ENCODE measurements at regions not wholly inside any gene's neighbourhood (a gene's known extent, or its start where the extent isn't known, plus 50 kb on each side); places are given as distances from the start of the nearest gene placed in this dataset.

DNA sequence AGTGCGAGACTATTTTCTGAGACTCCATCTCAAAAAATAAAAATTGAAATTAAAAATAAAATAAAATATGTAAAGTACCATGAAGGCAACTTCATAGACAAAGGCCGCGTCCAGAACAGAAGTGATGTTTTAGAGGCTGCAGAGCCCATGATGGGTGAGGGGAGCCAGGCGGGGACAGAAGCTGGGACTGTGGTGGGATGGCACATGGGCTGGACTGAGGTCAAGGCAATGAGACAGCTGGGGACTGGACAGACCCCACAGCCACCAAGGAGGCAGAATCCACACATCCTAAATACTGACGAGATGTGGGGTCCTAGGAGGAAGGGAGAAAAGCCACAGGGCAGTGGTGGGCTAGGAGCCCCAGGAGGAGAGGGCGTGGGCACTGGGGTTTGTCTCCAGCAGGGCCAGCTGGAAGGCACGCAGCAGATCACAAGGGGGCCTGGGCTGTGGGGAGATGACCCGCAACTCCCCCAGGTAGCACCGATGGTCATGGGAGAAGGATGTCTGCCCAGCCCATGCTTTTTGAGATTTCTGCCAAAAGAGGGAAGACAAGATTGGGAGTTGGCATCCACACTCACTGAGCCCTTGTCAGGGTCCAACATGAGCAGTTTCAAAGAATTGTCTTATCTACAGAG is 74.3 kb downstream of the KCNF1 start:
- DNase-seq (ENCODE audit: low spot score): no peak

DNA sequence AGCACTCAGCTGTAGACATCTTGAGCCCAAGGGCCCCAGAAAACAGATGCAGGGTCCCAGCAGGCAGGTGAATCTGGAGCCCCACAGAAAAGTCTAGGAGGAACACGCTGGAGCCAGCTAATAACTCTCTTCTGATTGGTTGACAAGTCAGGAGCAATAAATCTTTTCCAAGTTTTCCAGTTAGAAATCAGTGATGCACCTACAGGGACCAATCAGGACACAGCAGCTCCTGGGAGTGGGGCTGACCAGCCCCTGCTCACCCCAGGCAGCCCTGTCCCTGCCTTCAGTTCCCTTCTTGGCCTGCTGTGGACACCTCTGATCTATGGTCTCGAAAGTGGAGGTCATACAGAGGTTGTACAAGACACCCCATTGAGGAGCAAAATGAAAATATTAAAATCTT is 75.7 kb downstream of the KCNF1 start:
- DNase-seq (ENCODE audit: low spot score): no peak

GRCh38 chr2:10987861-10988260 is 76.1 kb downstream of the KCNF1 start:
- DNase-seq (ENCODE audit: low spot score): no peak

DNA sequence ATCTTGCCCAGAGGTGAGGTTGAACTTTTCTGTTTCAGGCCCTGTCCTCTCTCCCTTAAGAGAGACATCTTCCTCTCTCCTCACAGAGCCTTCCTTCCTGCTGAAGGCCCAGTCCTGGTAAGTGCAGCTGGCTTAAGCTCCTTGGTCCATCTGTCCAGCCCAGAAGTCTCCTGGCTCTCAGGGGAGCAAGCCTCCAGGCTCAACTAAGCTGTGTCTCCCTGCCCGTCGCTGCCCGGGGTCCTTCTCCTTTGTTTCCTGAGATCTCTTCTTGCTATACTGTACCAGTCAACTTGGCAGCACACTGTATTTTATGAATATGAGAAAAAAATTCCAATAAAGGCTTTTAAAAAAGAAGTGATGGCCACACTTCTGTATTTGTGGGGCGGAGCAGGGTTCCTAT is 77.4 kb downstream of the KCNF1 start:
- no peak for DNase-seq (ENCODE audit: low spot score)

- DNase-seq (ENCODE audit: low spot score): no peak
Measured at GRCh38 chr2:10989782-10990181, 78.0 kb downstream of the KCNF1 start.

- DNase-seq (ENCODE audit: low spot score): no peak
Measured at GRCh38 chr2:10990561-10991111, 78.9 kb downstream of the KCNF1 start.

- no peak for DNase-seq (ENCODE audit: low spot score)
Measured at GRCh38 chr2:10992023-10992791, 80.5 kb downstream of the KCNF1 start.

- no peak for DNase-seq (ENCODE audit: low spot score)
Measured at GRCh38 chr2:10993001-10993481, 81.3 kb downstream of the KCNF1 start.

DNA sequence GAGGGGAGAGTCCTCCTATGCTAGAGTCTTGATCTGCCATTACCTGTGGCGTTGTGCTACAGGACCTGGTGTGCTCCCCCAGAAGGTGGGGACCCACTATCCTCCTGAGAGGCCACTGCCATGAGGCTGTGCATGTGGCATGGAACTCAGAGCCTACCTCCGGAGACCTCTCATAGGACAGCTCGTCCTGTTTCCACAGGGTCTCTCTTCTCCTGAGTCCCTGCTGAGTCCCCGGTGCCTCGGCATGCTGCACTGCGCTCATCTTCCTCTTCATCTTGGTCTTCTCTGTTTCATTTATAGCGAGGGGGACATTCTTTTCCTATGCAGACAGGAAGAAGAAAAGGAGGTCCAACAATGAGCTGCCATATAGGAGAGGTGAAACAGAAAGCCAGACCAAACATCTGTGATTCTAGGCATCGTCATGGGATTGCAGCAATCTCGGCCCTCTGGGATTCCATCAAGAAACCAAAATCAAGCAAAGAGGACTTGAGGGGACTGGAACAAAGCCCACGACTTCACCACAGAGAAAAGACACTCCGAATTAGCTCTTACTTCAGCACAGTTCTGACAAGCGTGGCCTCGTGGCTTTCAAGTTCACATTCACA is 83.7 kb downstream of the KCNF1 start:
- DNase-seq (ENCODE audit: low spot score): no peak

GRCh38 chr2:11004199-11004598 is 92.5 kb downstream of the KCNF1 start:
- DNase-seq (ENCODE audit: low spot score): no peak

- no peak for DNase-seq (ENCODE audit: low spot score)
Measured at GRCh38 chr2:11005032-11005431, 93.3 kb downstream of the KCNF1 start.

DNA sequence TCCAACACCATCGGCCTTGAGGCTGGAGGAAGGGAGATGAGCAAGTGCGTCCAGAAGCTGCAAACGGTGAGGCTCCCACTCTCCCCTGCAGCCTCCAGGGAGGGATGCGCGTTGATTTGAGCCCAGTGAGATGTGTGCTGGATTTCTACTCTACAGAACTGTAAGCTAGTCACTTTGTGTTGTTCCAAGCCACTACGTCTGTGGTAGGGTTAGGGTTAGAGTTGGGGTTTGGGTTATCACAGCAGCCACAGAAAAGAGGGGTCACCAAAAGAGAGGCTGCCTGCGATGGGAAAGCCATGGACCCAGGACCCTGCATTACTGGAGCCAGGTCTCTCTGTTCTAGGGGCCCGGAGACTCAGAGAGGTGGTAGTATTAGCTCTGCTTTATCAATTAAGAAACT is 94.5 kb downstream of the KCNF1 start:
- no peak for DNase-seq (ENCODE audit: low spot score)

DNA sequence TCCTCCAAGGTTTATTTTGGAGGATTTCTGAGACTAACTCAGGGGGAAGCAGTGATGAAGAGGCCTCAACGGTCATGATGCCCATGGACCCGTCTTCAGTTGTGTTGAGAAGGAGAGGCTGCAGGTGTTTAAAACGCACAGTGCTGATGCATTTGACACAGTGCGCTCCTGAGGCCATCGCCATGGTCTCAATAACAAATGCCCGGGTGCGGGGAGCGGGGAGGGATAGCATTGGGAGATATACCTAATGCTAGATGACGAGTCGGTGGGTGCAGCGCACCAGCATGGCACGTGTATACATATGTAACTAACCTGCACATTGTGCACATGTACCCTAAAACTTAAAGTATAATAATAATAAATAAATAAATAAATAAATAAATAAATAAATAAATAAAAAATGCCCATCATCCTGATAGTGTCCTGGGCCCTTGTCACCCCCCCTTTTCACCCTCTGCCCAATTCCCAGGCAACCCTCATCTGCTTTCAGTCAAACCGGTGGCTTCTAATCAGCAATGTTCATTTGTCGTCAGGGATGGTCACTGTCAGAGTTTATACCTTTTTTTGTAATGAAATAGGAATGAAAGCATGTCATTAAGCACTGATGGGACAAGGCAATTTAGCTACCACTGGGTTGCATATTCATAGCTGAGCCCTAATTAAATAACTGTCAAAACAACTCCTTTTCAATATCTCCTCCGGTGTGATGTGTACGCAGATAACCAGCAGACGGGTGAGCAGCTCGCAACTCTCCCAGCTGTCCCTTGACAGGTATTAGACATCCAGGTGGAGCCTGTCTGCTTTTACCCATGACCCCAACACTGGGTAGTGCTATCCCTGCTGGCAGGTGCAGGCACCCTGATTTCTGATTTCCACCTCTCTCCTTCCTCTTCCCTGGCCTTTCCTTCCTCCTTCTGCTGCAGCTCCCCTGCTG is 95.9 kb downstream of the KCNF1 start:
- no peak for DNase-seq (ENCODE audit: low spot score)

GRCh38 chr2:11008773-11009172 is 97.0 kb downstream of the KCNF1 start:
- no peak for DNase-seq (ENCODE audit: low spot score)

DNA sequence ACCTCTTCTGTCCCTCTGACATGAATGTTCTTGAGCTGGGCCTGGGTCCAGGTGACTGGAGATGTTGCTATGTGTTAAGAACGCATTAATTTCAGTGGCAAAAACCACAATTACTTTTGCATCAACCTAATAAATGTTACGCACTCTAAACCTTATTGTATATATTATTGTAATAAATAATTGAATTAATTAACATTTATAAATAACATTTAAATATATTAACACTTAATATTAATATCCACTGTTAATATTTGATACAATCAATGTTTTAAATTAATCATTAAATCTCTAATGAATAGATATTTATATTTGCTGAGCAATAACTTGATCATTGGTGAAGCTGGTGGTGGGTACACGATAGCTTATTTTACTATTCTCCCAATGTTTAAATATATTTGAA is 97.4 kb downstream of the KCNF1 start:
- no peak for DNase-seq (ENCODE audit: low spot score)

DNA sequence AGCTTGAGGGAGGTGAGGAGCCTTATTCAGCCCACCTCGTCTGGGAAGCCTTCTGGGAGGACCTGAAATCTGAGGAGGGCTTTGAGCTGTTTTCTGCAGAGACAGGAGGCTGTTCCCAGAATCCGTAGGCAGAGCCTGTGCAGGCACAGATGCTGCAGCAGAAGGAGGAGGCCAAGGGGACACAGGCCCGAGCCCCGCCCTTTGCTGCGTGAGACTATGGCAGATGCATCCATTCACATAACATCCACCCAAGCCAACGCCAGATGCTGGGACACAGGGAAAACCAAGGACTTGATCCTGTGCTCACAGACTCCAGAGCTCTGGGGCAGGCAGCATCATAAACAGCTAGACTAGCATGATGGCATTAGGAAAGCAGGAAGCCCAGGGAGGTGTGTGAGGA is 98.2 kb downstream of the KCNF1 start:
- DNase-seq (ENCODE audit: low spot score): no peak

DNA sequence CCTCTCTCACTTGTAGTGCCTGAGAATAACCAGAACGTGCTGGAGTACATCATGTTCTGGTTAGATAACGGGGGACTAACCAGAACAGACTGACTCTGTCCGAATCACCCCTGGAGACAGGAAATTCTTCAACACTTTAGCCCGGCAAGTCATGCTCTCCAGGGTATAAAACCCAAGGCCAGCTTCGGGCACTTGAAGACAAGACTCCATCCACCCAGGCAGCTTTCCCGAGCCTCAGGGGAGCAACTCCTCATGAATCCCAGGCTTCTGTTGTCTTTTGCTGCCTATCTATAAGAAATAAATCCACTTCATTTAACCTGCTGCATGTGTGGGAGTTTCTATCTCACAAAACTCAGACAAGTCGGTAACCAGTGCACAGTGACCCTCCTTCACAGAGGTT is 99.6 kb downstream of the KCNF1 start:
- DNase-seq (ENCODE audit: low spot score): no peak

- no peak for DNase-seq (ENCODE audit: low spot score)
Measured at GRCh38 chr2:11012131-11012693, 100.5 kb downstream of the KCNF1 start.

DNA sequence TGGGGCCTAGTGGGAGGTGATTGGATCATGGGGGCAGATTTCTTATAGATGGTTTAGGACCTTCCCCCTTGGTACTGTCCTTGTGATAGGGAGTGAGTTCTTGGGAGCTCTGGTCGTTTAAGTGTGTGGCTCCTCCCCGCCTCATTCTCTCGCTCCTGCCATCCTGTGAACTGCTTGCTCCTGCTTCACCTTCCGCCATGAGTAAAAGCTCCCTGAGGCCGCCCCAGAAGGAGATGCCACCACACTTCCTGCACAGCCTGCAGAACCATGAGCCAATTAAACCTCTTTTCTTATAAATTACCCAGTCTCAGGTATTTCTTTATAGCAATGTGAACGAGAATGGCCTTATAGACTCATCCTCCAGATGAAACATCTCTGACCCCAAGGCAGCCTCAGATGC is 101.5 kb downstream of the KCNF1 start:
- DNase-seq (ENCODE audit: low spot score): no peak

GRCh38 chr2:11014026-11014425 is 102.3 kb downstream of the KCNF1 start:
- DNase-seq (ENCODE audit: low spot score): no peak

GRCh38 chr2:11016735-11017388 is 105.1 kb downstream of the KCNF1 start:
- no peak for DNase-seq (ENCODE audit: low spot score)
